Bronchial epithelial cell (primary cell): ENCODE measurements at regions not wholly inside any gene's neighbourhood (a gene's known extent, or its start where the extent isn't known, plus 50 kb on each side); places are given as distances from the start of the nearest gene placed in this dataset.
"Not testable (repeated sequence)": the region's sequence is repeated elsewhere in the genome, so short reads cannot be mapped to it uniquely, and the experiment has no call there.

Experiments
- DNase-seq: peaks from one replicate; pipeline ENCODE4 v3.0.0-alpha.2; 2010; ENCODE audit warnings: low read depth
- FAIRE-seq: peaks from 2 replicates; lab custom pipeline; 2011; peaks lifted over from hg19 to GRCh38; lab: Jason Lieb, UNC
- H3K27me3 ChIP-seq: 2 replicates; pipeline ENCODE4 v1.5.1; 2011; ENCODE audit warnings: low read length; ENCODE audit not compliant: control insufficient read depth, insufficient read depth
- H3K36me3 ChIP-seq: 2 replicates; pipeline ENCODE4 v1.5.1; 2011; ENCODE audit warnings: low read length; ENCODE audit not compliant: control insufficient read depth, insufficient read depth
- H3K4me3 ChIP-seq: 2 replicates; pipeline ENCODE4 v1.5.1; 2011; ENCODE audit warnings: mild to moderate bottlenecking, low read depth, low read length, control low read depth
- TF ChIP-seq, protein P1 (sequence below): IDR thresholded peaks from 2 replicates; pipeline ENCODE4 v1.5.1; 2011; ENCODE audit warnings: mild to moderate bottlenecking, moderate library complexity, low read length, control low read depth, inconsistent platforms; ENCODE audit not compliant: insufficient read depth, severe bottlenecking

DNA sequence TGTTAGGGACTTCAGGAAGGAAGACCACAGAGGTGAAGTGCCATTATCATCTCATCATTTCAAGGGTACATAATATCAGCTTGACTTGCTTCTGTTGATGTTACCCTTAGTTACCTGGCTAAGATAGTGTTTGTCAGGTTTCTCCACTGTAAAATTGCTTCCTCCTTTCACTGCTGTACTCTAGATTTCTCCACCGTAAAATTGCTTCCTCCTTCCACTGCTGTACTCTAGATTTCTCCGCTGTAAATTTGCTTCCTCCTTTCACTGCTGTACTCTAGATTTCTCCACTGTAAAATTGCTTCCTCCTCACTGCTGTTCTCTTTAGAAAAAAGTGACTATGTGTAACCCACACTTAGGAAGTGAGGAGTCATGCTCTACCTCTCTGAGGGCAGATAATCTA is 1460.3 kb downstream of the SUCLG1 start:
- H3K36me3 ChIP-seq = no peaks in the 10 kb centered on the region
- TF ChIP-seq, protein P1, sequence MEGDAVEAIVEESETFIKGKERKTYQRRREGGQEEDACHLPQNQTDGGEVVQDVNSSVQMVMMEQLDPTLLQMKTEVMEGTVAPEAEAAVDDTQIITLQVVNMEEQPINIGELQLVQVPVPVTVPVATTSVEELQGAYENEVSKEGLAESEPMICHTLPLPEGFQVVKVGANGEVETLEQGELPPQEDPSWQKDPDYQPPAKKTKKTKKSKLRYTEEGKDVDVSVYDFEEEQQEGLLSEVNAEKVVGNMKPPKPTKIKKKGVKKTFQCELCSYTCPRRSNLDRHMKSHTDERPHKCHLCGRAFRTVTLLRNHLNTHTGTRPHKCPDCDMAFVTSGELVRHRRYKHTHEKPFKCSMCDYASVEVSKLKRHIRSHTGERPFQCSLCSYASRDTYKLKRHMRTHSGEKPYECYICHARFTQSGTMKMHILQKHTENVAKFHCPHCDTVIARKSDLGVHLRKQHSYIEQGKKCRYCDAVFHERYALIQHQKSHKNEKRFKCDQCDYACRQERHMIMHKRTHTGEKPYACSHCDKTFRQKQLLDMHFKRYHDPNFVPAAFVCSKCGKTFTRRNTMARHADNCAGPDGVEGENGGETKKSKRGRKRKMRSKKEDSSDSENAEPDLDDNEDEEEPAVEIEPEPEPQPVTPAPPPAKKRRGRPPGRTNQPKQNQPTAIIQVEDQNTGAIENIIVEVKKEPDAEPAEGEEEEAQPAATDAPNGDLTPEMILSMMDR = no peak
- H3K27me3 ChIP-seq = no peaks in the 10 kb centered on the region
- DNase-seq = no peak
- no peak overlapping the region for H3K4me3 ChIP-seq
- FAIRE-seq = no peak

- TF ChIP-seq, protein P1 = no peak
- FAIRE-seq (no peak), DNase-seq (no peak)
- Histone ChIP-seq H3K4me3 (no peak overlapping the region), H3K27me3 (no peaks in the 10 kb centered on the region), H3K36me3 (no peaks in the 10 kb centered on the region)
These were observed 1462.9 kb downstream of the SUCLG1 start for GRCh38 chr2:82996217-82996616.

DNA sequence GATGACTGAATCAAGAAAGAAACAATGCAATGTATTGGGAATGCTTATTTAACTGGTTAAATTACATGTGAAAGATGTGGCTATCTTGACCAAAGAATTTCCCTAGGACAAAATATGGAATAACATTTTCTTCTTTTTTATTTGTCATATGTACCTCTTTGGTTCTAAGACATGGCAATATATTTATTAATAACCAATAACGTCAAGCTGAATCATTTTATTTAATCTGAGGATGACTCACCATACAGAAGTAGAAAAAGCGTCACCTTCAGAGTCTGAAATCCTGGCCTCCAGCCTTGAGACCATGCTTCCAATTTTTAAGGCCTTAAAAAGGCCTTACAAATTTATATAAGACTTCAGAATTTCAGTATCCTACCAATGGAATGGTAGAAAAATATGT is 1464.9 kb downstream of the SUCLG1 start:
- TF ChIP-seq, protein P1 = no peak
- H3K36me3 ChIP-seq = no peaks in the 10 kb centered on the region
- peak; percentile 89 for DNase-seq
- no peak for FAIRE-seq
- no peak overlapping the region for H3K4me3 ChIP-seq
- H3K27me3 ChIP-seq = no peaks in the 10 kb centered on the region

- Histone ChIP-seq H3K4me3 (no peak overlapping the region), H3K36me3 (no peaks in the 10 kb centered on the region), H3K27me3 (no peaks in the 10 kb centered on the region)
- TF ChIP-seq, protein P1 = no peak
- DNase-seq (peak; percentile 99), FAIRE-seq (no peak)
These were observed 1465.5 kb downstream of the SUCLG1 start for GRCh38 chr2:82993609-82994008.

DNA sequence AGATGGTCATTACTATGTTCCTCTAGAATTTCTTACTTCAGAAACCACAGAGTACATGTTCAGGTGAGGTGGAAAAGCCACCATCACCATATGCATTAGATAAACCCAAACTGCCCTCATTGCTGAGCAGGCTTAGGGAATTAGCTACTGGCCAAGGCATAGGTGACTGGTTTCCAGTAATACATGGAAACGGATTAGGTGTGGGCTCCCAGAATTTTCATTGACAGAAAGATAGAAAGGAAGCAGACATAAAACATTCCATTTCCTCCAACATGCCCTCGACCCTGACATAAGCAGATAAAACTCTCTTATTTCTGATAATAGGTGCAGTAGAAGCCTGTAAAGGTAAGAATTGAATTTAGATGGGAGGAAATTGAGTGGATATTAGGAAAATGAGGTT is 1466.1 kb downstream of the SUCLG1 start:
- no peak for FAIRE-seq
- no peaks in the 10 kb centered on the region for H3K36me3 ChIP-seq
- TF ChIP-seq, protein P1 = no peak
- no peak overlapping the region for H3K4me3 ChIP-seq
- no peaks in the 10 kb centered on the region for H3K27me3 ChIP-seq
- no peak for DNase-seq

DNA sequence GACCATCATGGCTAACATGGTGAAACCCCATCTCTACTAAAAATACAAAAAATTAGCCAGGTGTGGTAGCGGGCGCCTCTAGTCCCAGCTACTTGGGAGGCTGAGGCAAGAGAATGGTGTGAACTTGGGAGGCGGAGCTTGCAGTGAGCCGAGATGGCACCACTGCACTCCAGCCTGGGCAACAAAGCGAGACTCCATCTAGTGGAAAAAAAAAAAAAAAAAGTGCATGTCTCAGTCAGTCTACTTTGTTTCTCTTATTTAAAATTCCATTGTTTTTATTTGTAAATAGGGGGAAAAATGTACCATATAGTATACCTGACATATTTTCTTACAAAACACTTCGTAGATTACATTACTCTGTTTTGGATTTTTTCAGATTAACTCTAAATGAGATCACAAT is 1471.4 kb downstream of the SUCLG1 start:
- H3K27me3 ChIP-seq, H3K4me3 ChIP-seq, H3K36me3 ChIP-seq, FAIRE-seq, DNase-seq: not testable (repeated sequence)
